H9 (cell line): ENCODE measurements at regions not wholly inside any gene's neighbourhood (a gene's known extent, or its start where the extent isn't known, plus 50 kb on each side); places are given as distances from the start of the nearest gene placed in this dataset.
"Not testable (repeated sequence)": the region's sequence is repeated elsewhere in the genome, so short reads cannot be mapped to it uniquely, and the experiment has no call there.

Experiments used
- DNase-seq: peaks from one replicate; pipeline ENCODE4 v3.0.0-alpha.2; 2017
- H2AFZ ChIP-seq: one replicate; pipeline ENCODE4 v1.6.1; 2013; ENCODE audit warnings: mild to moderate bottlenecking, low read length, control low read depth, moderate library complexity
- H2AK5ac ChIP-seq: 2 replicates; pipeline ENCODE4 v1.6.1; 2013; ENCODE audit warnings: low read length, control low read depth, mixed read lengths; ENCODE audit not compliant: insufficient read length
- H2BK120ac ChIP-seq: one replicate; pipeline ENCODE4 v1.6.1; 2013; ENCODE audit warnings: low read depth, mild to moderate bottlenecking, low read length, control low read depth, inconsistent platforms; ENCODE audit not compliant: poor library complexity, severe bottlenecking
- H2BK12ac ChIP-seq: 2 replicates; pipeline ENCODE4 v1.6.1; 2013; ENCODE audit warnings: low read length, control low read depth, mixed read lengths, low read depth; ENCODE audit not compliant: insufficient read length
- H2BK15ac ChIP-seq: 2 replicates; pipeline ENCODE4 v1.6.1; 2013; ENCODE audit warnings: low read depth, low read length, control low read depth
- H2BK20ac ChIP-seq: one replicate; pipeline ENCODE4 v1.6.1; 2013; ENCODE audit warnings: low read depth, mild to moderate bottlenecking, low read length, control low read depth, inconsistent platforms; ENCODE audit not compliant: poor library complexity, severe bottlenecking
- H2BK5ac ChIP-seq: 2 replicates; pipeline ENCODE4 v1.6.1; 2013; ENCODE audit warnings: low read length, control low read depth, mixed read lengths; ENCODE audit not compliant: insufficient read length
- H3K14ac ChIP-seq: 2 replicates; pipeline ENCODE4 v1.6.1; 2013; ENCODE audit warnings: low read length, control low read depth; ENCODE audit not compliant: insufficient read depth
- H3K18ac ChIP-seq: 2 replicates; pipeline ENCODE4 v1.6.1; 2013; ENCODE audit warnings: low read depth, mild to moderate bottlenecking, mixed read lengths, low read length, control low read depth; ENCODE audit not compliant: insufficient read length
- H3K23ac ChIP-seq: 2 replicates; pipeline ENCODE4 v1.6.1; 2013; ENCODE audit warnings: low read length, control low read depth, mixed read lengths, low read depth; ENCODE audit not compliant: insufficient read length
- H3K23me2 ChIP-seq: 2 replicates; pipeline ENCODE4 v1.6.1; 2013; ENCODE audit warnings: low read depth, mild to moderate bottlenecking, mixed read lengths, low read length, control low read depth; ENCODE audit not compliant: insufficient read length, poor library complexity, severe bottlenecking
- H3K27ac ChIP-seq: 2 replicates; pipeline ENCODE4 v1.5.1; 2013; ENCODE audit warnings: low read length, control low read depth, mixed read lengths, low read depth; ENCODE audit not compliant: insufficient read length
- H3K27me3 ChIP-seq: 2 replicates; pipeline ENCODE4 v1.6.1; 2013; ENCODE audit warnings: low read length, control low read depth, inconsistent platforms; ENCODE audit not compliant: insufficient read depth
- H3K4ac ChIP-seq: 2 replicates; pipeline ENCODE4 v1.6.1; 2013; ENCODE audit warnings: low read depth, mild to moderate bottlenecking, control low read depth, inconsistent platforms, low read length, moderate library complexity
- H3K4me1 ChIP-seq: 2 replicates; pipeline ENCODE4 v1.6.1; 2013; ENCODE audit warnings: low read length, control low read depth, inconsistent platforms; ENCODE audit not compliant: insufficient read depth
- H3K4me2 ChIP-seq: 2 replicates; pipeline ENCODE4 v1.6.1; 2013; ENCODE audit warnings: low read length, control low read depth, mixed read lengths; ENCODE audit not compliant: insufficient read length, insufficient read depth
- H3K56ac ChIP-seq: 2 replicates; pipeline ENCODE4 v1.6.1; 2013; ENCODE audit warnings: low read depth, mild to moderate bottlenecking, mixed read lengths, low read length, control low read depth; ENCODE audit not compliant: insufficient read length
- H3K79me1 ChIP-seq: 2 replicates; pipeline ENCODE4 v1.6.1; 2013; ENCODE audit warnings: low read depth, mild to moderate bottlenecking, moderate library complexity, low read length, control low read depth, inconsistent platforms; ENCODE audit not compliant: insufficient read depth, poor library complexity, severe bottlenecking
- H3K79me2 ChIP-seq: 2 replicates; pipeline ENCODE4 v1.6.1; 2013; ENCODE audit warnings: low read length, control low read depth, inconsistent platforms; ENCODE audit not compliant: insufficient read depth
- H3K9ac ChIP-seq: 2 replicates; pipeline ENCODE4 v1.6.1; 2013; ENCODE audit warnings: low read length, control low read depth, mixed read lengths; ENCODE audit not compliant: insufficient read length; ENCODE audit errors: extremely low read depth
- H3K9me3 ChIP-seq: one replicate; pipeline ENCODE4 v1.6.1; 2013; ENCODE audit warnings: low read depth, low read length, inconsistent platforms; ENCODE audit not compliant: control insufficient read depth
- H3T11ph ChIP-seq: one replicate; pipeline ENCODE4 v1.6.1; 2013; ENCODE audit warnings: mild to moderate bottlenecking, low read length, control low read depth, inconsistent platforms
- H4K20me1 ChIP-seq: one replicate; pipeline ENCODE4 v1.6.1; 2013; ENCODE audit not compliant: control insufficient read depth, insufficient read length, insufficient read depth
- H4K5ac ChIP-seq: 2 replicates; pipeline ENCODE4 v1.6.1; 2013; ENCODE audit warnings: low read depth, mild to moderate bottlenecking, mixed read lengths, low read length, control low read depth; ENCODE audit not compliant: insufficient read length
- H4K8ac ChIP-seq: replicated peaks from 2 replicates; pipeline ENCODE4 v1.6.1; 2013; ENCODE audit warnings: low read length, control low read depth, mixed read lengths, low read depth; ENCODE audit not compliant: insufficient read length
- H4K91ac ChIP-seq: 2 replicates; pipeline ENCODE4 v1.6.1; 2013; ENCODE audit warnings: low read depth, mild to moderate bottlenecking, moderate library complexity, mixed read lengths, low read length, control low read depth; ENCODE audit not compliant: insufficient read length
- H3K27ac Mint-ChIP-seq, 3 experiments: 2 replicates in 2 of 3; 3 replicates in 1 of 3; pipeline ENCODE4 v1.8.0; 2020 to 2021; ENCODE audit warnings: mixed read lengths in 3 of 3, mild to moderate bottlenecking in 1 of 3, moderate library complexity in 1 of 3
- H3K27me3 Mint-ChIP-seq: 2 replicates; pipeline ENCODE4 v1.8.0; 2021; ENCODE audit warnings: low read depth, mild to moderate bottlenecking, moderate library complexity, mixed read lengths
- H3K36me3 Mint-ChIP-seq, 3 experiments: 2 replicates in 2 of 3; 3 replicates in 1 of 3; pipeline ENCODE4 v1.8.0; 2020 to 2021; ENCODE audit warnings: low read depth in 3 of 3, mixed read lengths in 3 of 3; ENCODE audit not compliant: insufficient read depth in 1 of 3
- H3K4me1 Mint-ChIP-seq, 2 experiments: 2 replicates each; pipeline ENCODE4 v1.8.0; 2020; ENCODE audit warnings: mixed read lengths in 2 of 2
- H3K4me3 Mint-ChIP-seq, 2 experiments: 2 replicates in 1 of 2; 3 replicates in 1 of 2; pipeline ENCODE4 v1.8.0; 2020 to 2021; ENCODE audit warnings: mild to moderate bottlenecking in 2 of 2, mixed read lengths in 2 of 2, moderate library complexity in 1 of 2
- H3K9me3 Mint-ChIP-seq, 2 experiments: 2 replicates in 1 of 2; 3 replicates in 1 of 2; pipeline ENCODE4 v1.8.0; 2020; ENCODE audit warnings: mild to moderate bottlenecking in 2 of 2, mixed read lengths in 2 of 2, moderate library complexity in 1 of 2
- WGBS: extraction: QIAGEN DNeasy Blood & Tissue Kit; methylation state at CpG from one replicate; pipeline ENCODE4 v1.1.7; 2013; ENCODE audit warnings: missing lambda C conversion rate, low lambda C conversion rate, mixed read lengths; ENCODE audit not compliant: insufficient read length; ENCODE audit errors: extremely low coverage; 5-methylcytosine and 5-hydroxymethylcytosine counted together
- TF ChIP-seq, protein P1 (sequence below): fragments of 200-600 bp; sonication (generic); conservative IDR thresholded peaks from 3 replicates; pipeline ENCODE4 v1.8.0; 2021; ENCODE audit warnings: antibody characterized with exemption, mild to moderate bottlenecking

- TF ChIP-seq, protein P1, sequence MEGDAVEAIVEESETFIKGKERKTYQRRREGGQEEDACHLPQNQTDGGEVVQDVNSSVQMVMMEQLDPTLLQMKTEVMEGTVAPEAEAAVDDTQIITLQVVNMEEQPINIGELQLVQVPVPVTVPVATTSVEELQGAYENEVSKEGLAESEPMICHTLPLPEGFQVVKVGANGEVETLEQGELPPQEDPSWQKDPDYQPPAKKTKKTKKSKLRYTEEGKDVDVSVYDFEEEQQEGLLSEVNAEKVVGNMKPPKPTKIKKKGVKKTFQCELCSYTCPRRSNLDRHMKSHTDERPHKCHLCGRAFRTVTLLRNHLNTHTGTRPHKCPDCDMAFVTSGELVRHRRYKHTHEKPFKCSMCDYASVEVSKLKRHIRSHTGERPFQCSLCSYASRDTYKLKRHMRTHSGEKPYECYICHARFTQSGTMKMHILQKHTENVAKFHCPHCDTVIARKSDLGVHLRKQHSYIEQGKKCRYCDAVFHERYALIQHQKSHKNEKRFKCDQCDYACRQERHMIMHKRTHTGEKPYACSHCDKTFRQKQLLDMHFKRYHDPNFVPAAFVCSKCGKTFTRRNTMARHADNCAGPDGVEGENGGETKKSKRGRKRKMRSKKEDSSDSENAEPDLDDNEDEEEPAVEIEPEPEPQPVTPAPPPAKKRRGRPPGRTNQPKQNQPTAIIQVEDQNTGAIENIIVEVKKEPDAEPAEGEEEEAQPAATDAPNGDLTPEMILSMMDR: no peak
- H3K27me3 ChIP-seq: no peaks in the 10 kb centered on the region
- no peak overlapping the region for H2BK20ac ChIP-seq
- no CpG with 5 or more reads among the region's 2 CpGs for WGBS
- H3K23ac ChIP-seq: no peak overlapping the region
- peaks cover 0 to 5% of the 10 kb centered on the region in 2 experiments; a peak in 2 of 4 replicates for H3K4me1 Mint-ChIP-seq
- H3K79me1 ChIP-seq: no peaks in the 10 kb centered on the region
- H3T11ph ChIP-seq: no peak overlapping the region
- no peak overlapping the region for H4K8ac ChIP-seq
- H3K36me3 Mint-ChIP-seq: no peaks in the 10 kb centered on the region
- H2BK5ac ChIP-seq: no peak overlapping the region
- H2BK15ac ChIP-seq: no peak overlapping the region
- no peak overlapping the region for H2AK5ac ChIP-seq
- H3K79me2 ChIP-seq: no peaks in the 10 kb centered on the region
- H3K9ac ChIP-seq: no peak overlapping the region
- H4K20me1 ChIP-seq: no peaks in the 10 kb centered on the region
- peaks cover 3 to 4% of the 10 kb centered on the region in 2 experiments; a peak in 2 of 5 replicates for H3K9me3 Mint-ChIP-seq
- H3K27ac ChIP-seq: no peak overlapping the region
- no peak overlapping the region for H3K18ac ChIP-seq
- no peaks in the 10 kb centered on the region for H3K27me3 Mint-ChIP-seq
- no peaks in the 10 kb centered on the region for H3K23me2 ChIP-seq
- H3K56ac ChIP-seq: no peak overlapping the region
- no peak overlapping the region for H4K91ac ChIP-seq
- H3K14ac ChIP-seq: no peak overlapping the region
- H3K4me1 ChIP-seq: no peaks in the 10 kb centered on the region
- H3K9me3 ChIP-seq: no peaks in the 10 kb centered on the region
- no peak overlapping the region for H3K4ac ChIP-seq
- no peak overlapping the region for H2AFZ ChIP-seq
- H3K4me3 Mint-ChIP-seq: no peak overlapping the region
- no peak for DNase-seq
- no peak overlapping the region for H4K5ac ChIP-seq
- no peak overlapping the region for H3K27ac Mint-ChIP-seq
- no peak overlapping the region for H3K4me2 ChIP-seq
- H2BK12ac ChIP-seq: no peak overlapping the region
- H2BK120ac ChIP-seq: no peak overlapping the region
These were observed 435.5 kb upstream of the NRG3 start for GRCh38 chr10:81439445-81439844.

DNA sequence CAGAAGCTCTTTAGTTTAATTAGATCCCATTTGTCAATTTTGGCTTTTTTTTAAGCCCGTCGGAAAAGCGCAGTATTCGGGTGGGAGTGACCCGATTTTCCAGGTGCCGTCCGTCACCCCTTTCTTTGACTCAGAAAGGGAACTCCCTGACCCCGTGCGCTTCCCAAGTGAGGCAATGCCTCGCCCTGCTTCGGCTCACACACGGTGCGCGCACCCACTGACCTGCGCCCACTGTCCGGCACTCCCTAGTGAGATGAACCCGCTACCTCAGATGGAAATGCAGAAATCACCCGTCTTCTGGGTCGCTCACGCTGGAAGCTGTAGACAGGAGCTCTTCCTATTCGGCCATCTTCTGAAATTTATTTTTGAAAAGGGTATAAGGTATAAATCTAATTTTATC, 433.4 kb upstream of the NRG3 start:
- not testable (repeated sequence) for H4K20me1 ChIP-seq, H2BK120ac ChIP-seq, H4K5ac ChIP-seq, H3K27ac ChIP-seq, H3K9me3 ChIP-seq, DNase-seq, H3K4me3 Mint-ChIP-seq, H2BK20ac ChIP-seq, H2BK5ac ChIP-seq, H3K27ac Mint-ChIP-seq, H3K56ac ChIP-seq, H4K91ac ChIP-seq, H3K4me2 ChIP-seq, H3K9ac ChIP-seq, H3K23ac ChIP-seq, H3K79me1 ChIP-seq, H3K79me2 ChIP-seq, H2AK5ac ChIP-seq, H3K9me3 Mint-ChIP-seq, H3K27me3 ChIP-seq, H3T11ph ChIP-seq, H3K18ac ChIP-seq, H3K27me3 Mint-ChIP-seq, H4K8ac ChIP-seq, H2BK12ac ChIP-seq, H3K4me1 ChIP-seq, H3K23me2 ChIP-seq, H3K14ac ChIP-seq, H3K4ac ChIP-seq, H3K36me3 Mint-ChIP-seq, H3K4me1 Mint-ChIP-seq, H2AFZ ChIP-seq, H2BK15ac ChIP-seq
- no CpG with 5 or more reads among the region's 21 CpGs for WGBS
